Trophoblast cell (in vitro differentiated cells and primary cell): ENCODE measurements at regions not wholly inside any gene's neighbourhood (a gene's known extent, or its start where the extent isn't known, plus 50 kb on each side); places are given as distances from the start of the nearest gene placed in this dataset.

Experiments used
- DNase-seq, 2 donors: peaks; one replicate each; pipeline ENCODE4 v3.0.0-alpha.2; 2016
- H2AFZ ChIP-seq: 2 replicates; pipeline ENCODE4 v1.6.1; 2013; ENCODE audit warnings: low read length, moderate library complexity, mild to moderate bottlenecking; ENCODE audit not compliant: insufficient read depth, poor library complexity
- H2AK5ac ChIP-seq: 2 replicates; pipeline ENCODE4 v1.6.1; 2013; ENCODE audit warnings: mild to moderate bottlenecking, low read length
- H2BK120ac ChIP-seq: 2 replicates; pipeline ENCODE4 v1.6.1; 2013; ENCODE audit warnings: low read length, mild to moderate bottlenecking, moderate library complexity; ENCODE audit not compliant: insufficient read depth, poor library complexity
- H2BK12ac ChIP-seq: 2 replicates; pipeline ENCODE4 v1.6.1; 2013; ENCODE audit warnings: mild to moderate bottlenecking, low read length, moderate library complexity
- H2BK5ac ChIP-seq: 2 replicates; pipeline ENCODE4 v1.6.1; 2013; ENCODE audit warnings: low read length, low read depth, moderate library complexity, mild to moderate bottlenecking; ENCODE audit not compliant: poor library complexity
- H3K14ac ChIP-seq: 2 replicates; pipeline ENCODE4 v1.6.1; 2013; ENCODE audit warnings: mild to moderate bottlenecking, low read length
- H3K18ac ChIP-seq: 2 replicates; pipeline ENCODE4 v1.6.1; 2013; ENCODE audit warnings: mild to moderate bottlenecking, low read length
- H3K23ac ChIP-seq: 2 replicates; pipeline ENCODE4 v1.6.1; 2013; ENCODE audit warnings: low read length
- H3K27ac ChIP-seq: 2 replicates; pipeline ENCODE4 v1.5.1; 2013; ENCODE audit warnings: low read depth, mild to moderate bottlenecking, inconsistent platforms, low read length, moderate library complexity
- H3K27me3 ChIP-seq: 2 replicates; pipeline ENCODE4 v1.6.1; 2013; ENCODE audit warnings: inconsistent platforms, mild to moderate bottlenecking, low read length, moderate library complexity; ENCODE audit not compliant: insufficient read depth
- H3K36me3 ChIP-seq, 2 experiments: 1 replicate in 1 of 2; 2 replicates in 1 of 2; pipeline ENCODE4 v1.6.1; 2013; ENCODE audit warnings: low read length in 2 of 2, mild to moderate bottlenecking in 2 of 2, moderate library complexity in 1 of 2; ENCODE audit not compliant: insufficient read depth in 2 of 2, control insufficient read depth in 1 of 2
- H3K4ac ChIP-seq: 2 replicates; pipeline ENCODE4 v1.6.1; 2013; ENCODE audit warnings: low read depth, mild to moderate bottlenecking, low read length, moderate library complexity
- H3K4me1 ChIP-seq, 2 experiments: 1 replicate in 1 of 2; 2 replicates in 1 of 2; pipeline ENCODE4 v1.6.1; 2013; ENCODE audit warnings: low read length in 2 of 2, mild to moderate bottlenecking in 2 of 2, moderate library complexity in 1 of 2; ENCODE audit not compliant: insufficient read depth in 2 of 2, control insufficient read depth in 1 of 2
- H3K4me2 ChIP-seq: 2 replicates; pipeline ENCODE4 v1.6.1; 2013; ENCODE audit warnings: inconsistent platforms, mild to moderate bottlenecking, low read length, moderate library complexity
- H3K4me3 ChIP-seq: 2 replicates; pipeline ENCODE4 v1.5.1; 2013; ENCODE audit warnings: mild to moderate bottlenecking, low read depth, low read length, inconsistent platforms
- H3K79me1 ChIP-seq: one replicate; pipeline ENCODE4 v1.6.1; 2013; ENCODE audit warnings: low read length
- H3K79me2 ChIP-seq: 2 replicates; pipeline ENCODE4 v1.6.1; 2013; ENCODE audit warnings: low read length, mild to moderate bottlenecking; ENCODE audit not compliant: control insufficient read depth, insufficient read depth, poor library complexity
- H3K9ac ChIP-seq: 2 replicates; pipeline ENCODE4 v1.6.1; 2013; ENCODE audit warnings: mild to moderate bottlenecking, low read length
- H3K9me3 ChIP-seq: 2 replicates; pipeline ENCODE4 v1.6.1; 2013; ENCODE audit warnings: low read depth, mild to moderate bottlenecking, control low read depth, inconsistent platforms, low read length; ENCODE audit not compliant: insufficient read depth
- H4K12ac ChIP-seq: 2 replicates; pipeline ENCODE4 v1.6.1; 2013; ENCODE audit warnings: low read depth, mild to moderate bottlenecking, low read length, moderate library complexity
- H4K8ac ChIP-seq: 2 replicates; pipeline ENCODE4 v1.6.1; 2013; ENCODE audit warnings: low read depth, mild to moderate bottlenecking, low read length, moderate library complexity
- H4K91ac ChIP-seq: one replicate; pipeline ENCODE4 v1.6.1; 2013; ENCODE audit warnings: low read depth, mild to moderate bottlenecking, low read length, moderate library complexity
- WGBS: extraction: QIAGEN DNeasy Blood & Tissue Kit; methylation state at CpG from one replicate; pipeline ENCODE4 v1.1.7; 2013; ENCODE audit warnings: missing lambda C conversion rate; ENCODE audit not compliant: insufficient read length, insufficient coverage; ENCODE audit errors: extremely low coverage; 5-methylcytosine and 5-hydroxymethylcytosine counted together

DNA sequence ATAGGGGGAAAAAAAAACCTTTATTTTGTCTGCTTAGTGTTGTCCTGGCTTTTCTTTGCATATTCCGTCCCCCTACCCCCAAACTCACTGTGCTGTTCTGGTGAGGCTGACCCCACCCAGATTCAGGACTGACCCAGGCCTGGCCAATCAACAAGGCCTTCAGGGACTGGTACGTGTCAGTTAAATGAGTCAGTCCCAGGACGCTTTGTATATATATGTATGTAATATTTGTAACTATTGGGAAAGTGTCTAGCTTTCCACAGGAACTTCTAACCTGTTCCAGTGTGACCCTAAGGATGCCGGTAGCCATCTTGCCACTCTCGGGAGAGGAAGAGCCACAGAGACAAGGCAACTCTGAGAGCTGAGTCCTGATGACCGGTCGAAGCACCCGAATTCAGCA is 107.4 kb downstream of the VCPKMT start:
- peaks cover 18 to 35% of the 10 kb centered on the region in 2 experiments for H3K4me1 ChIP-seq
- no peaks in the 10 kb centered on the region for H3K9me3 ChIP-seq
- H3K23ac ChIP-seq: no peak overlapping the region
- peak overlapping the region; percentile 61 for H3K4ac ChIP-seq
- H2AK5ac ChIP-seq: peak overlapping the region; percentile 62
- H3K18ac ChIP-seq: peak overlapping the region; percentile 54
- no peaks in the 10 kb centered on the region for H3K36me3 ChIP-seq
- H3K4me2 ChIP-seq: no peak overlapping the region
- no peak overlapping the region for H3K4me3 ChIP-seq
- H2AFZ ChIP-seq: peak overlapping the region; percentile 62
- peak overlapping the region; percentile 75 for H3K14ac ChIP-seq
- H3K79me1 ChIP-seq: peaks cover 55% of the 10 kb centered on the region
- peak overlapping the region; percentile 72 for H3K27ac ChIP-seq
- WGBS: no CpG with 5 or more reads among the region's 8 CpGs
- no peak overlapping the region for H3K9ac ChIP-seq
- peak overlapping the region; percentile 66 for H4K8ac ChIP-seq
- peaks cover 5% of the 10 kb centered on the region for H3K79me2 ChIP-seq
- H2BK5ac ChIP-seq: peak overlapping the region; percentile 68
- peak; percentile 78 to 90 for DNase-seq
- H4K91ac ChIP-seq: peak overlapping the region; percentile 95
- peak overlapping the region; percentile 75 for H2BK120ac ChIP-seq
- no peak overlapping the region for H4K12ac ChIP-seq
- no peaks in the 10 kb centered on the region for H3K27me3 ChIP-seq
- peak overlapping the region; percentile 90 for H2BK12ac ChIP-seq

DNA sequence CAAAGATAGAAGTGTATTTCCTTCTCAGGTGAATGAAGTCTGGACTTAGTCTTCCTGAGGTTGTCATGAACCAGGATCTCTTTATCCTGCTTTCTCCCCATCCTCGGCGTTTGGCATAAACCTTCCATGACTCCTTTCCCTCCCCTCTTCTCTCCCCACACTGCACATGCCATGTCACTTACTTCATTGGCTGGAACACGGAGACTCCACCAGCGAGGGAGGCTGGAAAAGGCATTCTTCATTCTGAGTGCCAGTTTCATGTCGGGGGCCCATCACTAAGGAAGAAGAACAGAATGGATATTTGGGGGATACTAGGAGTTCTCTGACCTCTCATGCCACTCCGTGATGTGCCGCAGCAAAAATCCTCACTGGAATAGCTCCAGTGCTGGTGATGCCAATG is 105.6 kb downstream of the VCPKMT start:
- Histone ChIP-seq H3K36me3 (no peaks in the 10 kb centered on the region), H4K91ac (peak overlapping the region; percentile 90), H3K79me2 (peaks cover 8% of the 10 kb centered on the region), H3K79me1 (peaks cover 58% of the 10 kb centered on the region), H3K4me1 (peaks cover 22 to 38% of the 10 kb centered on the region in 2 experiments), H3K23ac (no peak overlapping the region), H3K27me3 (no peaks in the 10 kb centered on the region), H3K27ac (no peak overlapping the region), H3K9ac (no peak overlapping the region), H2BK12ac (peak overlapping the region; percentile 98), H4K8ac (peak overlapping the region; percentile 58), H3K4me3 (no peak overlapping the region), H3K4ac (peak overlapping the region; percentile 72), H2AK5ac (peak overlapping the region; percentile 99), H2AFZ (no peak overlapping the region), H2BK120ac (peak overlapping the region; percentile 95), H3K9me3 (no peaks in the 10 kb centered on the region), H4K12ac (peak overlapping the region; percentile 55), H3K14ac (peak overlapping the region; percentile 80), H2BK5ac (peak overlapping the region; percentile 80), H3K4me2 (no peak overlapping the region), H3K18ac (peak overlapping the region; percentile 52)
- no CpG with 5 or more reads among the region's 7 CpGs for WGBS
- DNase-seq: no peak

- Histone ChIP-seq H3K79me1 (peaks cover 59% of the 10 kb centered on the region), H3K4me2 (no peak overlapping the region), H3K4ac (peak overlapping the region; percentile 56), H2AK5ac (peak overlapping the region; percentile 99), H3K4me1 (peaks cover 22 to 38% of the 10 kb centered on the region in 2 experiments), H3K27me3 (no peaks in the 10 kb centered on the region), H3K18ac (peak overlapping the region; percentile 46), H2BK120ac (peak overlapping the region; percentile 95), H3K14ac (peak overlapping the region; percentile 80), H3K27ac (no peak overlapping the region), H3K9ac (no peak overlapping the region), H3K4me3 (no peak overlapping the region), H3K36me3 (no peaks in the 10 kb centered on the region), H3K79me2 (peaks cover 8% of the 10 kb centered on the region), H2AFZ (no peak overlapping the region), H2BK5ac (peak overlapping the region; percentile 80), H4K8ac (peak overlapping the region; percentile 16), H3K23ac (no peak overlapping the region), H4K12ac (no peak overlapping the region), H3K9me3 (no peaks in the 10 kb centered on the region), H4K91ac (peak overlapping the region; percentile 90), H2BK12ac (peak overlapping the region; percentile 98)
- no peak for DNase-seq
- WGBS: no CpG with 5 or more reads among the region's 6 CpGs
These were observed 105.1 kb downstream of the VCPKMT start for GRCh38 chr14:50011242-50011641.

GRCh38 chr14:50012644-50013043 is 103.7 kb downstream of the VCPKMT start:
- H3K9me3 ChIP-seq: no peaks in the 10 kb centered on the region
- peaks cover 8% of the 10 kb centered on the region for H3K79me2 ChIP-seq
- H4K8ac ChIP-seq: peak overlapping the region; percentile 93
- no peak overlapping the region for H3K4me3 ChIP-seq
- peak overlapping the region; percentile 99 for H2AK5ac ChIP-seq
- no peak overlapping the region for H3K4me2 ChIP-seq
- H3K18ac ChIP-seq: peak overlapping the region; percentile 96
- peak overlapping the region; percentile 48 for H2AFZ ChIP-seq
- peak overlapping the region; percentile 99 for H2BK5ac ChIP-seq
- no peak overlapping the region for H3K9ac ChIP-seq
- H3K36me3 ChIP-seq: no peaks in the 10 kb centered on the region
- peak overlapping the region; percentile 92 for H4K12ac ChIP-seq
- peaks cover 65% of the 10 kb centered on the region for H3K79me1 ChIP-seq
- H3K27ac ChIP-seq: peak overlapping the region; percentile 96
- peak overlapping the region; percentile 97 for H3K14ac ChIP-seq
- H3K4ac ChIP-seq: peak overlapping the region; percentile 98
- no peak for DNase-seq
- peak overlapping the region; percentile 99 for H4K91ac ChIP-seq
- H3K23ac ChIP-seq: no peak overlapping the region
- H2BK12ac ChIP-seq: peak overlapping the region; percentile 100
- H2BK120ac ChIP-seq: peak overlapping the region; percentile 100
- H3K27me3 ChIP-seq: no peaks in the 10 kb centered on the region
- peaks cover 24 to 39% of the 10 kb centered on the region in 2 experiments for H3K4me1 ChIP-seq
